ENCODE measurements at regions not wholly inside any gene's neighbourhood (a gene's known extent, or its start where the extent isn't known, plus 50 kb on each side); places are given as distances from the start of the nearest gene placed in this dataset.
A peak's percentile ranks its signal among the peaks of the same experiment; 100 is the strongest.

DNA sequence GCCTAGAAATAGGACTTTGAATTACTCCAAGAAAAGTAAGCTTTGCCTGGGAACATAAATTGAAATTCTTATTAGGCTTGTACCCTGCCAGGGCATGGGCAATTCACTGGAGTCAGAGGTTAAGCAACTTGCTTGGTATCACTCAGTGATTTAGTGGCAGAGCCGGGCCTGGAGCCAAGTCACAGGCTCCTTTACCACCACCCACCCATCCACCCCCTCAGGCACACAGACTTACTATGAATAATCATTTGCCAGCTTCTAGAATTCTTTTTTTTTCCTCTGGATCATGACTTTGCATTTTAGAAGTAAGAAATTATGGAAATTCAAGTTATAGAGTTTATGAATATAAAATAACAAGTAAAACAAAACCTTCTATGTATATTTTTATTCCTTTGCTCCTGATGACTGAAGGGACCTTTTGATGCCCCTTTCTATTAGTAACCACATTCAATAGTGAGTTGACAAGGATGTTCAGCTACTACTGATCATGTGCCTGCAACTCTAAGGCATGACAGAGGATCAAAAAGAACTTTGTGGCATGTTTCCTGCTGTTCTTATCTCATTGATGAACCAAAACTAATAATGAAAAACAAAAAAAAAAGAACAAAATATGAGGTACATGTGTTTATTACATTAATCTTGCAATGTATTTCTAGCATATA lies 614.7 kb downstream of the TLR4 start:
- ATAC-seq: no peak

DNA sequence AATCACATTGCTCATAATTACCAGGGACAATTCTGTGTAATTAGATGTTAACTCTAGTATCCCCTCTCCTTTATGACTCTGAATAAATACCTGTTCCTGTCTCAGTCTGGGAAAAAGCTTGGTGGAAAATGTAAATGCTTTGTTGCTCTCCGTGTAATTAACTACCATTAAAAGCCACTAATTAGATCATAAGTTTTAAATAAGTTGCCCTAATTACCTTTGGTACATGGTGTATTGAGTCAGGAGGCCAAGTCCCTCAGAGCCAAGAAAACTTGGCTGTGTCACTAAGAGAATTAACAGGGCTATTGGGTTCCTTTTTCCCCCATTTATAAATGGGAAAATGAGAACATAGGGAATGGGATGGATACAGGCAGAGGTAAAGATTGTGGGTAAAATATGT lies 617.6 kb downstream of the TLR4 start:
- ATAC-seq: no peak

DNA sequence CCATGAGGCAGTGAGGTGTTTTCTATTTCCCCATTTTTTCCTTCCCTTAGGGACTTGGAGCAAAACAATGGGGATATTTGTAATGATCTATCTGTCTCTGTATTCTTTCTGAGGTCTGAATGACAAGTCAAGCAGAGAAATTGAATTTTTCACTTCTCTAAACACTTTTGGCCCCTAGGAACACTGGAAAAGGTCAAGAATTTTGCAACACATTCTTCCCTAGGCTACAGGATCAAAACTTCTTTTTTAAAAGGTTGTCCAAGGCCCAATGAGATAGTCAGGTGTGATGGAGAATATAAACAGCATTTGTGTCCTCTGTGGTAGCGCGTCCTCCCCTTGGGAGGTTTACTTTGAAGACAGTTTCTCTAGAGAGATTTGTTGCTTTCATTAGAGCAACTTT lies 620.5 kb downstream of the TLR4 start:
- no peak for ATAC-seq

DNA sequence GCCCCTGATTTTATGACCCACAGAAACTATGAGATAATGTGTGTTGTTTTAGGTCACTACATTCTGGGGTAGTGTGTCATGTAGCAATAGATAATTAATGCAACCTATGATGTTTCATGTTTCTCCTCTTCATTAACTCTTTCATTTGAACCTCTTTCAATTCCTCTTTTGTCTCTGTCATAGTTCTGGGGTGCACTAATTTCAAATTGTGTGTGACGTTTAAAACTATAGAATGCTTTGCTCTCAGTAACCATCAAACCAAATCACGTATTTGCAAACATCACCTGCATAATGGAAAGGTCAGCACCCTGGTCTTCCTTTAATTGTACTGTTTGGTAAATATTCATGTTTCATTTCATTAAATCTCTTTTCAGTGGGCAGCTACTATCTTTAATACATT lies 621.6 kb downstream of the TLR4 start:
- no peak for ATAC-seq

DNA sequence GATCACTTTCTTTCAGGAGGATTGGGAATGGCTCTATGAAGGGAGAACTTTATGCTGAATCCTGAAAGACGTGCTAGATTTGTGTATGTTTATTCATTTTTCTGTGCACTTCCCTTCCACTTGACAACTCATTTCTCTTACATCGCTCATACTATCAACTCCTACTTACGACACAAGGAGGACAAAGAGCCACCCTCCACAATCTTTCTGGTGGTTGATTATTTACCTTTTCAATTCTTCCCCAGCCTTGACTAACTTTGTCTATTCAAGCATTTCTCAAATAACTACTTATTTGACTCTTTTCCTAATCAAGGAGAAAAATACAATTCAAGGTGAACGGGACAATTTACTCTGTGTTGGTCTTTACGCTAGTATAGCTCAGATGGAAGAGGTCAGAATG lies 622.1 kb downstream of the TLR4 start:
- ATAC-seq: no peak

DNA sequence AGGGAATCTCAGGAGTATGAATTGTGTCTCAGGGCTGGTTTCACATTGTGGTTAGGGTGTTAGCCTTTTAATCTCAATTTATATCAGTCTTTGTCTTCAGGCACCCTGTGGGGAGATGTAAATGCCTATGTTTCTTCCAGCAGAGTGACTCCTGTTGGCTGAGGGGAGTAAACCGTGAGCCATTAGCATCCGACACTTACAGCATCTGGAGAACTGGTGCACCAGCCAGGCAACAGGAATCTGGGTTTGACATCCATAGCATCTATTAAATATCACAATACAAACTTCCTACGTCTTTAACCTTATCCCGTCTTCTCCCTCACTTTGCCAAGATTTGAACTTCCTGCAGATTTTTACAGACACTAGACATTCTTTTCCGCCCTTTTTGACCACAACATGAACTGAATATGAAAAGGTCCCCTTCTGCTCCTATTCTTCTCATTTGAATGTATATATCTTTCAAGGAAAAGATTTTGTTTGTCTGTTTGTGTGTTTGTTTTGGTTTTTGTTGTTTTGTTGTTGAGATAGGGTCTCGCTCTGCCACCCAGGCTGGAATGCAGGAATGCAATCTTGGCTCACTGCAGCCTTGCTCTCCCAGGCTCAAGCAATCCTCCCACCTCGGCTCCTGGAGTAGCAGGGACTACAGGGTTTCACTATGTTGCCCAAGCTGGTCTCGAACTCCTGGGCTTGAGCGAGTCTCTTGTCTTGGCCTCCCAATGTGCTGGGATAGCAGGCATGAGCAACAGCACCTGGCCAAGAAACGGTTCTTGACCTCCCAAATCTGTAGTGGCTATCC lies 626.2 kb downstream of the TLR4 start:
- no peak for ATAC-seq

DNA sequence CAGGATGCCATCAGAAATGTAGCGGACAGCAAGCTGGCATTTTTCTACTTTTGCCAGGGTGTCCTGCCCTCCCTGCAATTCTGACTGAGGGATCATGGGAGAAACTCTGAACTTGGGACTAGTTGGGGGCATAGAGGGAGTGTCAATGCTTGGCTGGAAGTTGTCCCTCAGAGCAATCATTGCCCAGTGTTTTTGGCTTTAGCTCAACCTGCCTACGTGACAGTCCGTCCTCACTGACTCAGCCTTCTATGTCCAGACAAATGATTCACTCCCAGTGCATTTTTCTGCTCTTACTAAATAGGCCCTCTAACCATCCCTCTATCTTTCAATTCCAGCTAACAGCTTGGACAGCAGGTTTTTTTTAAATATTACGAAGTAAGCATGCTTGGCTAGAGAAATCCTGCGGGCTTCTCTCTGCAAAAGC lies 627.4 kb downstream of the TLR4 start:
- ATAC-seq: no peak

DNA sequence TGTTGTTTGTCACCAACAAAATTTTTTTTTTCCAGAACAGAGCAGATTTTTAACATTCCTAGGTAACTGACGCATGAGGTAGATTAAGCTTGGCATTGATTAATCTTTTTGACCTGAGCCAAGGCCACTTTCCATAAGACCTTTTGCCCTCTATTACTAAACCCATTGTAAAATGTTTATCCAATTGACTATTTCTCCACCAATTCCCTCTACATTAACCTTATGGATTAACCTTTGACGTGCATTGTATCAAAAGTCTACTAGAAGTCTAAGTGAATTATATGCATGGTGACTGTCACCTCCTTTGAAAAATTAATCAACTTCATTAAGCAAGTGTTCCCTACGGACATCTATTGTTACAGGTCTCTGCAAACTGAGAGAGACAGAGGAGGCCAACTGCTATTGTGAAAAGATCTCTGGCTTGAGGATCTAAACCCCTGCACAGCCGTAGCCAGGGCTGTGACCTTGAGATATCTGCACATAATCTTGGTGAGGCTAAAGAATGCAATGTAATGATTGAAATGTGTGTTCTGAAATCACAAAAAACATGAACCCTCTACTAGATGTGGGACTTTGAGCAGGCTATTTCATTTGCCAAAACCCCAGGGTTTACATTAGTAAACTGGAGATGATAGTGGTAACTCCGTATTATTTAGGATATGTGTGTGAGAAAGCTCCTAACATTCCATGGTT lies 632.2 kb downstream of the TLR4 start:
- ATAC-seq: no peak

DNA sequence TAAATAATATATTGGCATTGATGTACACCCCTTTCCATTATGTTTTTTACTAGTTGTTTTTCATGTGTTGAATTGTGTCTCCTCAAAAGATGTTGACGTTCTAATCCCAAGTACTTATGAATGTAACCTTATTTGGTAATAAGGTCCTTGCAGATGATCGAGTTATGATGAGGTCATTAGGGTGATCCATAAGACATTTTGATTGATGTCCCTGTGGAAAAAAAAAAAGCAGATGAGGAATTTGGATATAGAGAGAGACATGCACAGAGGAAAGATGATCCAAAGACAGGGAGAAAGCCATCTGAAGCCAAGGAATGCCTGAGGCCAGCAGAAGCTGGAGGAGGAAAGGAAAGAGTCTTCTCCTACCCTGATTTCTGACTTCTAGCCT lies 632.7 kb downstream of the TLR4 start:
- ATAC-seq: no peak

DNA sequence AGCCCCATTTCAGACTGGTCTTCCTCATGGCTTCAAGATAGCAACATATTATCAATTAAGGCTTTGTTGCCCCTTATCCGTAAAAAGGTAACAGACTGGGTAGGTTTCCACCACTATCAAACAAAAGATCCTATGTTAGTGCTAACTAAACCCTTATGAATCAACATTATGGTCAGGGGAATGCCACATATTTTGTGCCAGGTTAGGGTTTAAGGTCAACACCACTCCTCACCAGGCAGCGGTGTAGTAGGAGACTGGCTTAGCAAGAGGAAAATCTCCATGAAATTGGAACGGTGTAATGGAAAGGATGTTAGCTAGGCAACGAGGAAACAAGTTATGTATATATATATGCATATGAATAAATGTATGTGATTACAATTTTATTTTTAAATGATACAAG lies 655.8 kb downstream of the TLR4 start:
- ATAC-seq: no peak

DNA sequence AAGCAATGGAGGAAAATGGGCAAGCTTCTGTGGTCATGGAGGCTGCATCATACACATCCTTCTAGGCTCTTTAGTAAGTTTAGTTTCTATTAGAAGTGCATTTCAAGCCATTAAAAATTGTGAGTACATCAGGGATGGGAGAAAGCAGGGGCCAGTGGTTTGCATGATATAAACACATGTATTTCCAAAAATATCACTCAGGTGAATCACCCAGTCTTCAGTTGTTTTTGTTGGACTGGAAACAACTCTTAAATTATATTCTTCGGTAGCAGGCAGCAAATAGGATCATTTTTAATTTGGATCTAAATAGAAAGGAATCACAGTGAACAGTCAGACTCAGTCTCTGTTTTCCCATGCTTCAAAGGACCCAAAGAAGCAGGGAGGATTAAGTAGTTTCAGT lies 657.9 kb downstream of the TLR4 start:
- no peak for ATAC-seq

DNA sequence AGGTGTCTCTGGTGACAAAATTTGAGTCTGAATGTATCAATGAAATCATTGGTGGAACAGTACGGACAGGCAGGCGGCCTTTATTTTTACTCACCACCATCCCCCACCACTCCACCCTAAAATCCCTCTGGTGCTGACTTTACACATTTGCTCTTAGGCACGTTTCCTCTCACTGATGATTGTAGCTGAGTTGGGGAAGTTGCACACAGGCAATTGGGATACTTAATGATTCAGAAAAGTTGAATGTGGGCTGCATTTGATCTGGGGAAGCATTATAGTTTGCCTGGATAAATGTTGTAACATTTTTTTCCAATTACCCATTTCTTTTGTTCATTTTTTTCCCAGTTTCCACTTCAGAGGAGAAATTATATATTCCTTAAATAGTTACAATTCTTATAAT lies 658.4 kb downstream of the TLR4 start:
- ATAC-seq: no peak

DNA sequence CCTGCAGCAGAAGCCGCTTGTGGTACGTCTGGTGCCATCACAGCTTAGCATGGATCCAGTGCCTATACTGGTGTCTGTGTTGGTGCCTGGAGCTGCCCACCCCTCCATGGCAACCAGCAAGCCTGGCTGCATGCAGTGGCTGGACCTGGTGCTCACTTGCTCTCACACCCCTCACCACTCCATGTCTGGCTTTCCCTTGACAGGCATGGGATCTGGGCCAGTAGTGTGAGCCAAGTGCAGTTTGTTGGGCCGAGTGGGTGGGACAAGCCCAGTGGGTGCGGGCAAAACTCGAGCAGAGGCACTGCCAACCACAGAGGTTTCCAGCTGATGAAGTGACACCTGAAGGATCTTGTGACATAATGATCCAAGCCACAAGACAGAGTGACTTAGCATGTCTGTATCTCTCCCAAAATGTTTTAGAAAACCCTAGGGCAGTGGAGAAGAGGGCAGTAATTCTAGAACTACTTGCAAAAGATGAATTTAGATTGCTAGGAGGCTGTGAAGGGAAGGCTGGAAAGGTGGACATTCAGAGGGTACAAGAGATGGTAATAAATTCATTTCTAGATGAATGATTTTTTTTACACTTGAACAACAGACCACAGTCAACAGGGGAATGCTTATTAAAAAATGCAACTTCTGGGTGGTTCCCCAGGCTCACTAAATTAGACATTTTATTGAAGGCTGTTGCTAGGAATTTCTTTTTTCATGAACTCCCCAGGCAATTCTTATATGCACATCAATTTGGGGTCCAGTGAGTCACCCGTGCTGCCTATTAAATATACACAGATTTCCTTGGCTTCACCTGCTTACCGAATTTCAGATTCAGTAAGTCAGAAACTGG lies 660.3 kb downstream of the TLR4 start:
- no peak for ATAC-seq

DNA sequence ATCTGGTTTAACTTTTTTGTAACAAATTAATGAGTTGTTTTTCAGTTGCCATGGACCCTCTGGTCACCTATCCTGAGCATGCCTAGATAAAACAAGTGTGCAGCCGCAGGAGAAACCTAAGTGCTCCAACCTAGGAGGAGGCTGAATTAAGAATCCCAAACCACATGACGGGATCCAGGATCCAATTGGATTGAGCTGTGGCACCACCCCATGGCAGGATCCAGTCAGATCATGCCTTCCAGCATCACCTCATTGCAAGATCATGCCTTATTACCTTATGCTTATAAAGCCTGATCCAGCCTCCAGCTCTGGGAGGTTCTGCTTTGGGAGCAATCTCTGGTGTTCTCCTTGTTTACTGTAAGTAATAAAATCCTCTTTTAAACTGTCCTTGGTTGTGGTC lies 662.0 kb downstream of the TLR4 start:
- ATAC-seq: no peak

DNA sequence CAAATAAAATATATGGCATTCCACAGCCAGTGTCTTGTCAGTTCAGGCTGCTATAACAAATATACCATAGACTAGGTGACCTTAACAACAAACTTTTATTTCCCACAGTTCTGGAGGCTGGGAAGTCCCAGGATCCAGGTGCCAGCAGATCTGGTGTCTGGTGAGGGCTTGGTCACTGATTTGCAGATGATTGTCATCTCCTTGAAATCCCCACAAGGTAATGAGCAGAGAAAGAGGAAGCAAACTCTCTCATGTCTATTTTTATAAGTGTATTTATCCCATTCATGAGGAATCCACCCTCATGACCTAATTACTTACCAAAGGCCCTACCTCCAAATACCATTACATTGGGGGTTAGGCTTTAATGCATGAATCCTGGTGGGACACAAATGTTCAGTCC lies 663.2 kb downstream of the TLR4 start:
- ATAC-seq: no peak

DNA sequence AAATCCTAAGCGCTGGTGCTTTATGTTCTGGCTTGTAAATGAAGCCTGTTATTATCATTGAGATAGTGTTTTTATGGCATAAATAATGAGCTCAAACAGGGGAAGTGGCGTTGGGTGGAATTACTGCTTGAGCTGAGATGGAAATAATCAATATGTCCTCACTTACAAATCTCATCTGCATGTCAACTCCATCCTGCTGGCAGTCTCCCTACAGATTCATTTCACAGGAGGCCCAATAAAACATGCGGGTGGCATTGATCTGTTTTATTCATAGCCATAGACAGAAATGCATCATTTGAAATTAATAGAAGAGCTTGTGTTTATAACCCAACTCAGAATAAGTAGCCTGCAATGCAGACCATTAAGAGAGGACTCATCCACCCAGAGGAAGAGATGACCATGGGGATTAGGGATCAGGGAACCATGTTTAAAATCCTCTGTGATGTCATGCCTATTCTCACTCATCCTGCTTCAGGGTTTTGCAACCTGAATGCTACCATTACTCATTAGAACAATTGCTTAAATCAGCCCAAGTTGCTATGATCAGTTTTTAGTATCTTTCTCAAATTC lies 680.4 kb downstream of the TLR4 start:
- ATAC-seq: no peak

DNA sequence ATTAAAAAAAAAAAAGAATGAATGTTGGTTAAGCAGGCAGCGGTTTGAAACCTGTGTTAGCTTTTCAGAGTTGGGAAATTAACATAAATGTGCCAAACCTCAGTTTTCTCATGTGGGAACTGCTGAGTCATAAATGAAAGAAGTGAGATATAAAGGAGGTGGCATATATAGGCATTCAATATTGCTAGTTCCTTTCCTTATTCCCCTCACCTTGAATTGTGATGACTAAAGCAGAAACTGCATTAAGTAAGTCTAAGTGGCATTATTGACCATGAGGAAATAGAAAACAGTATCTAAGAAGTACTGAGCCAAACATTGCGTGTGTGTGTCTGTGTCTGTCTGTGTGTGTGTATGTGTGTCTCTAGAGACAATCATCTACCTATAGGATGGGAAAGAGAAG lies 691.2 kb downstream of the TLR4 start:
- no peak for ATAC-seq

DNA sequence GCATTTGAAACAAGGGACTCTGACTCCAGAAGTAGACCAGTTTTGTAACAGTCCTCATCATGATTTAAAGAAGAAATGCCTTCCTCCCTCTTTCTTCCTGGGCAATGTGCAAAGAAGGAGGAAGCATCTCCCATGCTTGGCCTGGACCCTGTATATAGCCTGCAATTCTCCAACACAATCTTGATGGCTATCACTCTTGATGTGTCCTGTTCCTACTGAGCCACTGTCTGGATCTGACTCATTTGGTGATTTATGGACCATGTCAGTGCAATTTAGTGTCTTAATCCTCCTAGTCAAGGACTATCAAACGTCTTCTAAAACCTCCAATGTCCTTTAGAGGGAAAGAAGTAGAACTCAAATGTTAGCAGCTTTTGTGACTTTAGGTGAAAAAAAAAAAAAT lies 697.3 kb downstream of the TLR4 start:
- no peak for ATAC-seq

DNA sequence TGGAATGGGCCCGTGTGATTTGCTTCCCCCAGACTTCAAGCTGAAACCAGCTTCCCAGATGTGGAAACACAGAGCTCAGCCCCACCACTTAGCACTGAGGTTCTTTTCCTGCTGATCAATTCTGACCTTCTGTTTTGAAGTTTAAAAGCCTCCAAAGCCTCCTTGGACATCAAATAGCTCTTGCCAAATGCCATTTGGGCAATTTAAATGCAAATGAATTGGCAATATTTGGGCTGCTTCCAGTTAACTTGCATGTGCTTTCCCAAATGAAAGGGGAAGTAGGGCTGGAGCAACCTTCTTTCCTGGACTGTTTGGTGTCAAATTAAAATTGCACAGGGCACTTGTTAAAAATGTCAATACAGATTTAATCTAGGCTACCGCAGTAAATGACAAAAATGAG lies 710.5 kb downstream of the TLR4 start:
- no peak for ATAC-seq

DNA sequence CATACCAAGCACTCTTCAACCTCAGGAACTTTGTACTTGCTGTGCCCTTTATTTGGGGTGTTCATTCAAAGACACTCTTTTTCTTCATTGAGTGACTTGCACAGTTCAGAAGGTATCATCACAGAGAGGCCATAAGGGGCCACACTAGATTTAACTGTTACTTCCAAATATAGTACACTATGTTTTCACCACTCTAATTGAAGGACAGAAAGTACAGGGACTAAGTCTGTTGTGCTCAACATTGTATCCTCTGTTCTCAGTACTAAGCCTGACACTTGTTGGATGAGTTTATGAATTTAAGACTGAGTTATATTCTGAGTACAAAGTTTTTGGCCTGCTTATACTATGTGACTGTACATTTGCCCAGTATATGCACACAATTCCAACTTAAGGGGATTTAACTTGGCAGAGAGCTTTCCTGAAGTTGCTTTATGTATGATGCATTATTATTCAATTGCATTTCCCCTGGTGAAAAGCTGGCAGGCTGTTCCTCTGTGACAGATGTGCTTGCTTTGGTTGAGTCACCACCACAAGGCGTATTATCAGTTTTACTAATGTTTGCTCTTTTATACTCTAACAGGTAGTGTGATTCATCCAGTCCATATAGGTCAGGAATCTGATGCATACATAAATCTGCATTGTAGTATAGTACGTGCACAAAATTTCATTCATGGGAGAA lies 714.8 kb downstream of the TLR4 start:
- ATAC-seq: peak; percentile 32

DNA sequence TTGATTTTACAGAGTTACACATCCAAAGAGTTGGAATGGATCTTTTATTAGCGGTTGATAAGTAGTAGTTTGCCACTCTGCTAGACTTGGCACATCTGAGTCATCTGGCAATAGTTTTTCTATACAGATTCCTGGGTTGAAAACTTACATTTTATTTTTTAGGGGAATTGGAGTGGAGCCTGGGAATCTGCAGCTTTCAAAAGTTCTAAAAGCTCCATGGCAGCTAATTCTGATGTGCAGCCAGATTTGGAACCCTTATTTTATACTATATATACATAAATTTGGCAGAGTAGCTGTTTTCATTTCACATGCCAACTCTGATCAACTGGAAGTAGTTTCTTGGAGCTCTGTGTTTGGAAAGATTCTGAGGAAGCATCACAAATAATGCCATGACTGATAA lies 715.5 kb downstream of the TLR4 start:
- no peak for ATAC-seq

DNA sequence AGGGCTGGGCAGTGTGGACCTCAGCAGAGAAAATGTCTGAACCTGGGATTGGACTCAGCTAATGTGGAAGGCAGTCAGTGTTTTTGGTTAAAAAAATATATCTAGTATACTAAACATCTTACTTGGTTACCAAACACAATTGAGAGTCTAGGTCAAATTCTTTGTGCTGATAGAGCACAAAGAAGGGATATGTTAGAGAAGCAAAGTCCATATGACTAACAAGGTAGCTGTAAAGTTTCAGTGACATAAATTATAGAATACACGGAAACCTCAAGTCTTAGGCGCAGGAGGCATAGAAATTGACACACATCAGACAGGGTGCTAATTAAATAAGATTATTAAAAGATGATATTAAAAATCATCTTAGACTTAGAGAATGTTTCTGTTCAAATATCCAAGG lies 718.3 kb downstream of the TLR4 start:
- no peak for ATAC-seq

Data from esophagus mucosa (tissue), 1 donor.